SKM-1 (cell line): ENCODE measurements at regions not wholly inside any gene's neighbourhood (a gene's known extent, or its start where the extent isn't known, plus 50 kb on each side); places are given as distances from the start of the nearest gene placed in this dataset.

ENCODE experiments used
- DNase-seq: peaks from one replicate; lab custom pipeline; 2025; ENCODE audit not compliant: unreplicated experiment; lab: John Stamatoyannopoulos, UW

DNA sequence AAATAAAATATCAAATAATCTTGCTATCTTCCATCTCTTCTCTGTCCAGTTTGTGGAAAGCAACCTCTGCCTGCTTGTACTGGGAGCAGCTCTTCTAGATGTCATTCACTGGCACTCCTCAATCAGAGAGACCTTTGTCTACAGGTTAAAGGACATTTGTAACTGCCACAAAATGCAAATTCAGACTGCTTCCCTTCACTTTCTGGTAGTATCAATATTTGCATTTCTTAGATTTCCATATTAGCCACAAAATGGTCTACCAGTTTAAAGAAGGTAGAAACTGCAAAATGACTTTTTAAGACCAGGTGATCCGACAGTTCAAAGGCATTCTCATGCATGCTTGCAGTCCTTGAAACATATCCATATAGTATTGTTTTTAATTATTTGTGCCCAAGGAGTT lies 51.7 kb upstream of the RCN1 start:
- no peak for DNase-seq

DNA sequence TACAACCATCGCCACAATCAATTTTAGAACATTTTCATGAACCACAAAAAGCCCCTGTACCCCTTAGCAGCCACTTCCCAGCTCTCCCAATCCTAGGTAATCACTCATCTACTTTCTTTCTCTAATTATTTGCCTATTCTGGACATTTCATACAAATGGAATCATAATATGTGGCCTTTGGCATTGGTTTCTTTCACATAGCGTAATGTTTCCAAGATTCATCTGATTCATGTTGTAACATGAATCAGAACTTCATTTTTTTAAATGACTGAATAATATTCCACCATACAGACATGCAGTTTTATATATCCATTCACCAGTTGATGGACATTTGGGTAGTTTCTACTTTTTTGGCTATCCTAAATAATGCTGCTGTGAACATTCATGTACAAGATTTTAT lies 56.2 kb upstream of the RCN1 start:
- no peak for DNase-seq

DNA sequence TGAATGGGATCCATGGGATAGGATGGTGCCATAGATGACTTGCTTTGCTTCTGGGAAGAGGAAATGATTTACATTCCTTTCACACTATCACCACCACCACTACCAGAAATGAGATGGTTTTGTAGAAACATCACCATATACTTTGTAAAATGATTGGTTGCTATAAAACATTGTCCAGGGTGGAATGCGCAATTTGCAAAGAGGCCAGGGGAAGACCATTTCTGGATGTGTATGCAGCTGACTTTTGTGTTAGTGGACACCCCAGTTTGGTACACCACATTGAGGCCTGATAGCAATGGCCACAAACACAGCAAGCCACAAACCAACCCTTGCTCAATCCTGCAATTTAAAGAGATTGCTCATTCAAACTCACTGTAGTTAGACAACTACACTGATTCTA lies 56.7 kb upstream of the RCN1 start:
- no peak for DNase-seq

DNA sequence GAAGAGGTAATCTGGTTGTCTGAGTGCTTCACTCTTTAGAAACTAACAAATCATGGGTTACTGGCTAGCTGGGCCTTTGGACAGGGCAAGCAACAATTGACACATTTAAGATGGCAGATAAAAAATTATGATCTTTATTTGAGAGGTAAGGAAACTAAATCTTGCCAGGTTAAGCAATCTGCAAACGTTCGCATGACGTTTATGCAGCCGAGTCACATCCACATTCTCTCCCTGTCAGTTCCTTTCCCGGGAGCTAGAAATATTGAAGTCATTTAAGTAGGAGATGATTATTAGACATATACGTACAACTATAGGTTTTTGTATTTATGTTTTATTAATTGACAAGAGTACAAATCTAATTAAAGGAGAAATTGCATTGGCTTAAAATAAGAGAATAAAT lies 57.4 kb upstream of the RCN1 start:
- DNase-seq = no peak

DNA sequence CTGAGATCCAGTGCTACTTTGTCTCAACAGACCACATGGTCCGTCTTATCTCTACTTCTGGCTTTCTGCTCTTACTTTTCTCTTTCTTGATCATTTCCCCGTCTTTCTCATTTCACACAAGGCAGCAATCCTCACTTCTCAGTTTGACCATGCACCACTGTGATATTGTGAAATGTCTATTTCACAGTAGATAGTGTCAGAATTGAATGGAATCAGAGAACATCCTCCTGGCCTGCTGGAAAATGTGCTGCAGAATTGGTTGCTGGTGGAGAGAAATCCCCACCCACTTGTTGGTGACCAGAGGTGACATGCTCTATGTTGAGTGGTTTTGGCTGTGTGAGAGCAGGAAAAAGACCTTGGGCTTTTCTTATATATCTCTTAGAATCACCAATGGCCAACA lies 57.8 kb upstream of the RCN1 start:
- no peak for DNase-seq

DNA sequence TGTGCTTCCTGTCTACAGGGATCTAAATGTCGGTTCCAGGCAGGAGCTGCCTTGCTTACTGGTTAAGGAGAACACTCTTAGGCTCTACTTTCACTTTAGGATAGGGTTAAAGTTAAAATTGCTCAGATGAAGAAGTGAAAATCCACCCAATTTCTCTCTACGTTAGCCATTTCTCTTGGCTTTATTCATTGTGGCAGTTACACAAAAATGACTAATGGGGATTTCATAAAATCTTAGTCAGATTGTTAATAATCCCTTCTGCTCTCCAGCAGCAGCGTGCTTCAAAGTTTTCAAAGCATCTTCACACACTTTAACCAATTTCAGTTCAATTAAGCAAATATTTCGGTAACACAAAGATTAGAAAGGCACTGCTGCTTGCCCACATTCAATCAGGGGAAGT lies 58.4 kb upstream of the RCN1 start:
- DNase-seq = no peak

DNA sequence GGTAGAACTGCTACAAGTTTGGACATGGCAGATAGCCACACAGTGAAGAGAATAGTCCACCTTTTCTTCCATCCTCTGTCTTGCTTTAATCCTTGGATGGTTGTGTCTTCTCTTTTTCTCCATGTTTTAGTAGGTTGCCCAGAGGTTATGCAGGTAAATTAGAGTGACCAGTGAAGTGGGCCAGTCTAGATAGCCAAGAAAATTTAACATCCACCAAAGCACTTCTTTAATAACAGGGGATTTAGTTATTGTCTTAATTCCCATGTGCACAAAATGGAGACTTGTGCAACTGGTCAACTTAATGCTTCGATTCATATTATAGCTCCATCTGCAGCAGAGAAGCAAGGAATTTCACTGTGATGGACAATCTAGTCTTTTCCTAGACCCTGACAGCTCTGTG lies 58.8 kb upstream of the RCN1 start:
- DNase-seq = no peak

DNA sequence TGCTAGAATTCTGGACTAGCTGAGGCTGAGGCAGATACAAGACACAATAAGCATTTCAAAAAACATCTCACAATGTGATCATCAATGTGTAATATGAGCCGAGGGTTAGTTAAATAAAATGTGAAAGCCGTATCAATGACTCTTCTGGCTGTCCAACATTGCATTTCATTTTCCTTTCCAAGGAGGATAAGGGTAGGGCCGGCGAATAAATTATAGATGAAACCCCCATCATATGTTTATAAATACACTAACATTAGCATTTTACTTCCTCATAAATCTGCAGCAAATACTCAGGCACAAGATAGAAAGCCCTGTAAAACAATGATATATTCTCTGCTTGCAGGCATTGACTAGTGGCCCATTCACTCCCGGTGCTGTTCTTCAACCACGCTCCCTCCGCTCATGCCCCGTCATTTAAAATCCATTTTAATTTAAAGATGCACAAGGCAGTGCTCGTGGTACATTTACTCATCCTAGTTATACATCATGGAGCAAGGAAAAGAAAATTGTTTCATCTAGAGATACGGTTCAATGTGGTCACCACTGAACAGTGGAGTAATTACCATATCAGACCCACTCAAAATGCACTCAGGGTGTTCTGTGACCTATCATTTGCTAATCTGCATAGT lies 59.9 kb upstream of the RCN1 start:
- no peak for DNase-seq

DNA sequence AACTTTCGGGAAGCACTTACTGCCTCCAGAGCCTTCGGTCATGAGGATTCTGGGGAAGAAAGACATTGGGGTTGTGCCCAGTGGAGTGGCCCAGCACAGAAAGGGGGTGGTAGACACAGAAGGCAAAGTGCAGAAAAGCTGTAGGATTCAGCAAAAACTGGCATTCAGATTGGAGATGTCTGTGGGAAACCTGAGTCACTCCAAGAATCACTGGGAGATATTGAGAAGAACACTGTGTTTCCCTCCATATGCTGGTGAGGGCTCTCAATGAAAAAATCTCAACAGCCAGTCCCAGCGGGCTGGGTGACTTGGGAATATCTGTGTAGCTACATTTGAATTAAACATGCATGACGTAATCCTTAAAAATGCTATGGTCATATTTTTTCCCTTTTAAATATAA lies 61.2 kb upstream of the RCN1 start:
- no peak for DNase-seq

DNA sequence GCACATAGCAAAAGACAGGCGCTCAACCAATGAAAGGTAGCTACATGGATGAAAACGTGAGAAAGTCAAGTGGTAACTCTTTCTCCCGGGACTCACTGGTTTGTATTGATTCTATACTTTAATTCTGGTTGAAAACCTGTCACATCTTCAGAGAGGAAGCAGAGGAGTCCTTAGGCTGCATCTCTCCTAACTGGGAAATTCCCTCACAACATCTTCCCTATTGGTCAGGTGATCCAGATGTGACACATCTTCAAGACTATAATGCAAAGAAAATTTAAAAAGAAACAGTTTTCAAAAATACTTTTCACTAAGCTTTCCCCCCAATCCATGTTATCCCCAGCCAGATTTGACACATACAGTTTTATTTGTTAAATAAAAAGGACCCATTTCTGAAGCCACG lies 62.7 kb upstream of the RCN1 start:
- DNase-seq = no peak

DNA sequence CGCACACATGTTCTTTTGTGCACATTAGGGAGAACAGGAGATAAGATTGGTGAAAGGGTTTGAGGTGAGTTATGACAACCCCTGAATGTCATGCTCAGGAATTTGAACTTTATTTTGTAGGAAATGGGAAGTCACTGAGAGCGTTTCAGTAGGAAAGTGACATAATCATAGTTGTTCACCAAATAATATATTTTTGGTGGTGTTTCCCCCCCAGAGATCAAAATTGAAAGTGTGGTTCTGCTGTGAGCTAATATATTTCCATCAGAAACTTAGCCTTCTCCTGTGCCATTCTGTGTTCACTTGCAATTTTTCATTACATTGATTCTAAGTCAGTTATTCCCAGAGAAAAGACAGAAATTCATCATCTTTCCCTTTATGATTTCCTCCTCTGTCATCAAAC lies 64.1 kb upstream of the RCN1 start:
- no peak for DNase-seq

DNA sequence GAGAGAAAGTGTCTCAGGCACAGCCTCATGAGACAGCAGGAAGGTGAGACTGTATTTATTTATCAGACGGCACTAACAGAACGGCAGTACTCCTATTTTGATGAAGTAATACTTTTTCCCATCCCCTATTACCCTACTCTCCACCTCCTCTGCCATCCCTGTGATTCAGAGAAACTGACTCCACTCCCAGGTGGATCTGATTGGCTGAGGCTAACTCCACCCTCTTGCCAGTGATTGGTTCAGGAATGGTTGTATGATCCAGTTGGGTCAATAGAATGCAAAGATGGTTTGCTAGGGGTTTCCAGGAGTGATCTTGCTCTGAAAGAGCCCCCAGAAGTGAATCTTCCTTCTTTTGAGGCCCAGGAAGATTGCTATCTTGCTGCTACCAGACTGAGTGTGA lies 65.9 kb upstream of the RCN1 start:
- DNase-seq = no peak

DNA sequence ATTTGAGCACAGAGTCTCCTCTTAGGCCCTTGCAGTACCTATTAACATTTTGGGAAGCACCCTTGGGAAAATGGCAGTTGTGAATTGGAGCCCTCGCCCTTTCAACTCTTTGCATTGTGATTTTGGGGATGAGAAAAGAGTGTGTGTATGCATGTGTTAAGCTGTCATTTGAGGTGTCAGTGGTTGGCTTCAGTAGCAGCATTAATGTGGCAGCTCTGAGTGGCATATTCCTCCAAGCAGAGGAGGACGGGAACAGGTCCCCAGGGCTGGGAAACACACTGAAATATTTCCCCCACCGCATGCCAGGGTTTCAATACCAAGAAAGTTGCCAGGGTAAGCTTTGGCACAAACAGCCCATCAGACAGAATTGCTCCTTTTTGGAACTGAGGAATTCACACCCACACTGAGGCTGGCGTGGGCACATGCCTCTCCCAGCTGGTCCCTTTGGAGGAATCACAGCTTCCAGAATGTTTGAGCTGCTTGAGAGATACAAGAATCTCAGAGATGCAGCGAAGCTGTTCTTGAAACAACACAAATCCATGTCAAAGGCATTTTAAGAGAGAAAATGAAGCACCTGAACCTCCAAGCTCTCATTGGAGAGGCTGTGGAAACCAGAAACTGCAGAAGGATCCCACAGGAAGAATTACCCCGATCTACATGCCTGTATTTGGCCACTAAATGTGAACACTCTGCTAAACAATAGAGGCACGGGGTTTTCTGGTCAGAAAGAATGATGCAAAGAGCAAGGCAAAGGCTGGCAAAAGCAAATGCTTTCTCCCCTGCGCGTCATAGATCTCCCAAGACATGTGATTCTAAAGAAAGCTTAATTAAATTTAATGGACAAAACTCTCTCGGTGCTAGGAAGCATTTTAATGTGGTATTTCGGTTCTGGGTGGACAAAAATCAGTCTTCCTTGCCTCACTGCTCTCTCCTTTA lies 67.2 kb upstream of the RCN1 start:
- DNase-seq = no peak

DNA sequence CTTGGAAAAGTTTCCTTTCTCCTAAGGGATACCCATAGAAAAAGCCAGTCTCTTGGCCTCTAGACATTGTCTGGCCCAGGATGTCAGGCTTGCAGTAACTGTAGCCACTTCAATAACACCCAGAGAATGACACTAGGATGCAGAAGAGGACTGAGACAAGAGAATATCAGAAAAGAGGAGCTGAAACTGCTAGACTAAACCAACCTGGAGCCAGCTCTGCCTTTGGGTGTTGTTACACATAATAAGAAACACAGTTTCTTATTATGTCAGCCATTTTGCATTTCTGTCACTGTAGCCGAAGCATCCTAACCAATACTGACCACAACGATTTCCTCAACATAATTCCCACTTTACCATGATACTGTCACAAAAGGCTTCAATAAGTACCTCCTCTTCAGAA lies 72.2 kb upstream of the RCN1 start:
- no peak for DNase-seq

DNA sequence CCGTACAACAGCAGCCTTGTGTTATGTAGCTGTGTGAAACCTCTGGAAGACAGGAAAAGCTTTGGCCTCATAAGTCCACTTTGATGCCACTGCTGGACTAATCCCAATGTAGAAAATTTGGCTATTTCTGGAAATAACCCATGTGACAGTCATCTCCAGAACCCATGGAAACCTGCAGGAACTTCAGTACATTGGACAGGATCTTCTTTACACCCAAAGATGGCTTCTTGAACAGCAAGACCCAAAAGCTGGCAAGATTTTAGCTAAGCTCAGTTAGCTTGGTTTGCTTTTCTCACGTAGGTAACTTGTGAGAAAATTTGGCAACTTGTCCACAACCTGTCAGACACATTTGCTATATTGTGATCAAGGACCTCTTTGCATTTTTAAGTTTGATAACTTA lies 74.8 kb upstream of the RCN1 start:
- DNase-seq = no peak

DNA sequence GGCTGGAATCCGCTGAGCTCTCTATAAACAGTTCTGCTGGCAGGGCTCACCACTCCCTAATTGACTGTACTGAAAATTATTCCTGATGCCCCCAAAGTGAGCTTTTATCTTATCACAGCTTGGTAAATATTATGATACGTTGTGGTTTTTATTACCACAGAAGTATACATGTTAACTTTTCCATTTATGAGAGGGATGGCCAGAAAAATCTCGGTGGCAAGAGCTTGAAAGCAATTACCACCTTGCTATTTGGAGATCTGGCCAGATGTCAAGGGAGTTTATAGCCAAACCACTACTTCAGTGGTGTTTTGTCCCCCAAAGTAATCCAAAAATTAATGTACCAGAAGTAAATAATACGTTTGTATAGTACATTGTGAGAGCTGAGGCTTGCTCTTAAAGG lies 75.4 kb upstream of the RCN1 start:
- DNase-seq = no peak

DNA sequence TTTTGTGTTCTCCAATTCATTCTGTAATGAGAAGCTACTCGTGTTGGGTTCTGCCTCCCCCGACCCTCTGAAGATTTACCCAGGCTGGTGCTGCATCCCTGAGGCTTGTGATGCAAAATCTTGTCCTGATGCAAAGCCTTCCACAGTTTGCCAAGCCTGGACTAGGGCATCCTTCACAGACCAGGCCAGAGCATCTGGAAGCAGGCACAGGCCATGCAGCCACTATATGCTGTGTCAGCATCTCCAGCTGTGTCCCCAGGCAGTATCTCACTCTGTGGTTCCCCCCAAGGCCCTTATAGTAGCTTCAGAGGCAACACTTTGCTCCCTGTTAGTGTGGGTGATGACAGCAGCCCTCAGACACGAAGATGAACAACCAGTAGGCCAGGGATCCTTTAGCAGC lies 77.3 kb upstream of the RCN1 start:
- no peak for DNase-seq

DNA sequence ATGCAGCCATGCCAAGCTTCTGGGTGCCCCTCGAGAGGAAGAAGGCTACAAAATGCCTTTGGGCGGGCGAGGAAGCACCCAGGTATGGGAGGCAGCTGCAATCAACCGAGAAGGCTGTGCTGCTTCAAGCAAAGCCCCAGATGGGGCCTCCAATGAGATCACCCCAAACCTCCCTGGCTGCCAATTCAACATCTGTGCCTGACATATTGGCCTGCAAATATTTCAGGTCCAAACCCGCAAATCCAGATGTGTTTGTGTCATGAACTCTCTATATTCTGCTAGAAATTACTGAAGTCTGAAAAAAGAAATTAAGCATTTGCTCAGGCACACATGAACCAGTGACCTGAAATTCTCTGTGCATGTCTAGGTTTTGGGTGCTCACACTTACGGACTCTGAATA lies 78.8 kb upstream of the RCN1 start:
- no peak for DNase-seq

DNA sequence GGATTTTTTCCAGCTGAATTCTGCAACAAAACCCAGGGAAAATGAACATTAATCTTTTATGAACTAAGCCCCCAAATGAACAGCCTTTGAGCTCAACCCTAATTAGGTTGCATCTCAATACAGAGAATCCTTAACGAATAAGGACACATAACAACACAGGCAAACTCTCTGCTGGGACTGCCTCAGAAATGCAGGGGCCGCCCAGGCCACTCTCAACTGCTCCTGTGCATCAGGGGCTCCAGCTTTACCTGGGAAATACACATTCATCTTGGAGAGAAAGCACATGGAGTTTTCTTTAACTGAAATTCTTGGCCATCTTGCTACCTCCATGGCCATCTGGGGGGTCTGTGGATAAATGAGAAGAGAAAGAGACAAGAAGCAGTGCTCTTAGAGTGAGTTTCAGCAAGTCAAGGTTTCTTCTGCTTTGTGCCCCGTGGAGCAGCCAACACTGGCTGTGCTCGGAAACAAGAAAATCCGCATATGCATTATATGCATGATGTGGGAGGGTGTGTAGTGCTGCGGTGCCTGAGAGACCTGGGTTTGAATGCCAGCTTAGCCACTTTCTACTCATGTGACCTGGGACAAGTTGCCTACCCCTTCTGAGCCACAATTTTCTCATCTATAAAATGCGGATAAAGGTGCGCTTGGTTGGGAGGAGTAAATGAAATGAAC lies 81.9 kb upstream of the RCN1 start:
- no peak for DNase-seq

DNA sequence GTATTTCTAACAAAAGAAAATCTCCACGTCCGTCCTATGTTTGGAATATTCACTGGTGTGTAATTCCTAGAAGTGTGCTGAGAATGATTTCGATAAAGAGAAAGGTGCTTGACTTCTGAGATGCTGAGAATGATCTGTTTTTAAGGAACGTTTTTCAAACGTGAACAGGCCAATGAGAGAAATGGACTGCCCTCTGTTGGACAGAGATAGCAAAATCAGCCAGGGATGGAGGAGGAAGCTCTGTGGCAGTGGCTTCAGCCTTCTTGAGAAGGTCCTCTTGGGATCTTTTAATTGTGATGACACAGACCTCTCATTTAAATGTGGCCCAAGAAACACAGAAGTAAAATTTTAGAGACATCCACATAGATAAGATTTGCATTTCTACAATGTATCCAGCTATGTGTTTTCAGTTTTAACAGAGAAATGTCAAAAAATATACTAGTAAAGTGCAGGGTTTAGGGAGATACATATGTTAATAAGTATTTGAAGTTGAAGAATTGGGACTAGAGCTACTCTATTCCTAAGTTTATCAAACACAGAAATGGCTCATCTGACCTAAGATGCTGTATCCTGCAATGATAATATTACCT lies 84.0 kb upstream of the RCN1 start:
- DNase-seq = peak; percentile 36

DNA sequence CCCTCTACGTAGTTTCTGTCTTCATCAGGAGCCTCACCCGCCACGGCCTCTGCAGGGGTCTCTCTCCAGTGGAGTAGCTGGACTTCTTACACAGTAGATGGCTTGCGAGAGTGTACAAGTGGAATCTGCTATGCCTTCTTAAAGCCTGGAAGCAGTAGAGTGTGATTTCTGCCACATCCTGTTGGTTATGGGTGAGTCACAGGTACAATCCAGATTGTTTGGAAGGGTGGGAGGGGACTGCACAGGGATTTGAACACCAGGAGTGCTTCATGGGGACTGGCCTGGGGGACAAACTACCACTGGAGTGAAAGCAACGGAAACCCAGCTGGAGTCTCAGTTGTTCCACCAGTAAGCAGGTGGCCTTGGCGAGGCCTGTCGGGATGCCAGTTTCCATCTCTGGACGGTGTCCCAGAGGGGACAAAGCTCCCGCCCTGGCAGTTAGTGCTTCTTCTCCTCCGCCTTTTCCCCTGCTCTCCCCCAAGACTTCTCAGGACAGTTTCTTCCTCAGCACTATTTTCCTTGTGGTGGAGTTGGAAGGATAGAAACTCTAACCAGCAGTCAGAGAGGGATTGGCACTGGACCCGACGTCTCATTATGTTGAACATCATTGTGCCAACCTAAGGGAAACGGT lies 85.0 kb upstream of the RCN1 start:
- DNase-seq = no peak
